GM23338 (cell line): ENCODE measurements at regions not wholly inside any gene's neighbourhood (a gene's known extent, or its start where the extent isn't known, plus 50 kb on each side); places are given as distances from the start of the nearest gene placed in this dataset.

Experiments
- ATAC-seq: fragments of 200-7000 bp; cut with Tn5 transposase; 3 replicates; pipeline ENCODE4 v1.9.1; 2020
- DNase-seq: peaks from one replicate; pipeline ENCODE4 v3.0.0-alpha.2; 2015; ENCODE audit warnings: low spot score
- H2AFZ ChIP-seq: fragments of 200-600 bp; sonication (generic); 2 replicates; pipeline ENCODE4 v1.8.0; 2016; ENCODE audit warnings: antibody characterized with exemption, mild to moderate bottlenecking, moderate library complexity
- H3F3A ChIP-seq: fragments of 200-600 bp; sonication (generic); replicated peaks from 2 replicates; pipeline ENCODE4 v1.8.0; 2017; ENCODE audit warnings: antibody characterized with exemption, mixed run types, low read depth
- H3K27ac ChIP-seq: fragments of 200-600 bp; sonication (generic); 2 replicates; pipeline ENCODE4 v1.6.1; 2016; ENCODE audit warnings: low read depth
- H3K27me3 ChIP-seq: fragments of 200-600 bp; sonication (generic); 2 replicates; pipeline ENCODE4 v1.8.0; 2016; ENCODE audit warnings: mild to moderate bottlenecking, mixed run types, moderate library complexity; ENCODE audit not compliant: insufficient read depth
- H3K36me3 ChIP-seq: fragments of 200-600 bp; sonication (generic); 2 replicates; pipeline ENCODE4 v1.8.0; 2016; ENCODE audit warnings: mild to moderate bottlenecking; ENCODE audit not compliant: insufficient read depth
- H3K4me1 ChIP-seq: fragments of 200-600 bp; sonication (generic); 2 replicates; pipeline ENCODE4 v1.8.0; 2016; ENCODE audit warnings: mild to moderate bottlenecking, moderate library complexity; ENCODE audit not compliant: insufficient read depth
- H3K4me2 ChIP-seq: fragments of 200-600 bp; sonication (generic); 2 replicates; pipeline ENCODE4 v1.7.1; 2017; ENCODE audit warnings: mixed run types
- H3K4me3 ChIP-seq: fragments of 200-600 bp; sonication (generic); 2 replicates; pipeline ENCODE4 v1.6.1; 2016; ENCODE audit warnings: mixed run types
- H3K79me2 ChIP-seq: fragments of 200-600 bp; sonication (generic); replicated peaks from 2 replicates; pipeline ENCODE4 v1.8.0; 2017; ENCODE audit warnings: mild to moderate bottlenecking; ENCODE audit not compliant: insufficient read depth
- H3K9me2 ChIP-seq: fragments of 200-600 bp; sonication (generic); 2 replicates; pipeline ENCODE4 v1.8.0; 2017; ENCODE audit not compliant: insufficient read depth
- H4K20me1 ChIP-seq: fragments of 200-600 bp; sonication (generic); replicated peaks from 2 replicates; pipeline ENCODE4 v1.8.0; 2017; ENCODE audit warnings: mild to moderate bottlenecking; ENCODE audit not compliant: insufficient read depth
- H3K27ac Mint-ChIP-seq: 2 replicates; pipeline ENCODE4 v1.8.0; 2020; ENCODE audit warnings: inconsistent platforms, mild to moderate bottlenecking, moderate library complexity, mixed read lengths
- H3K27me3 Mint-ChIP-seq: 3 replicates; pipeline ENCODE4 v1.8.0; 2022; ENCODE audit warnings: low read depth, mild to moderate bottlenecking, moderate library complexity, mixed read lengths, inconsistent platforms; ENCODE audit not compliant: insufficient read depth, poor library complexity
- H3K36me3 Mint-ChIP-seq: 3 replicates; pipeline ENCODE4 v1.8.0; 2021; ENCODE audit warnings: low read depth, mild to moderate bottlenecking, inconsistent platforms, moderate library complexity, mixed read lengths
- H3K4me1 Mint-ChIP-seq: 3 replicates; pipeline ENCODE4 v1.8.0; 2020; ENCODE audit warnings: mild to moderate bottlenecking, inconsistent platforms, mixed read lengths
- H3K4me3 Mint-ChIP-seq: 3 replicates; pipeline ENCODE4 v1.8.0; 2021; ENCODE audit warnings: moderate library complexity, mild to moderate bottlenecking, inconsistent platforms, mixed read lengths
- H3K9me3 Mint-ChIP-seq: 3 replicates; pipeline ENCODE4 v1.8.0; 2020; ENCODE audit warnings: moderate library complexity, mild to moderate bottlenecking, inconsistent platforms, mixed read lengths
- CTCF ChIP-seq, 2 experiments: fragments of 200-600 bp in 1 of 2; sonication (generic) in 1 of 2; conservative IDR thresholded peaks; 2 replicates each; pipeline versions ENCODE4 v1.5.1 to v1.6.1; 2016 to 2017; ENCODE audit warnings: antibody characterized with exemption in 2 of 2, low read depth in 2 of 2, mild to moderate bottlenecking in 2 of 2, moderate library complexity in 1 of 2
- EZH2phosphoT487 ChIP-seq: fragments of 200-600 bp; sonication (generic); IDR thresholded peaks from one replicate; pipeline ENCODE4 v1.8.1; 2018; ENCODE audit warnings: antibody characterized with exemption; ENCODE audit not compliant: unreplicated experiment
- JUNB ChIP-seq: IDR thresholded peaks from one replicate; pipeline ENCODE4 v1.6.1; 2016; ENCODE audit warnings: antibody characterized with exemption; ENCODE audit not compliant: unreplicated experiment
- NANOG ChIP-seq: IDR thresholded peaks from 2 replicates; pipeline ENCODE4 v1.6.1; 2016; ENCODE audit warnings: antibody characterized with exemption, borderline replicate concordance
- REST ChIP-seq: IDR thresholded peaks from one replicate; pipeline ENCODE4 v1.6.1; 2018; ENCODE audit warnings: antibody characterized with exemption; ENCODE audit not compliant: unreplicated experiment
- ZNF114 ChIP-seq: fragments of 250-450 bp; sonication (Bioruptor Pico); IDR thresholded peaks from 2 replicates; pipeline ENCODE4 v1.5.0; 2020; ENCODE audit warnings: mild to moderate bottlenecking, moderate library complexity
- ZNF462 ChIP-seq: fragments of 250-450 bp; sonication (Bioruptor Pico); IDR thresholded peaks from 2 replicates; pipeline ENCODE4 v1.5.0; 2020; ENCODE audit warnings: mild to moderate bottlenecking, moderate library complexity

- Mint-ChIP-seq H3K9me3 (peaks cover 2% of the 10 kb centered on the region; the same call in 2 of the 3 replicates), H3K36me3 (peaks cover 11% of the 10 kb centered on the region), H3K4me1 (no peaks in the 10 kb centered on the region), H3K4me3 (no peak overlapping the region), H3K27me3 (peaks cover 5% of the 10 kb centered on the region), H3K27ac (no peak overlapping the region)
- ATAC-seq: peak; percentile 58
- Histone ChIP-seq H2AFZ (peak overlapping the region; percentile 80; the same call in 1 of the 2 replicates), H4K20me1 (no peaks in the 10 kb centered on the region), H3K4me3 (no peak overlapping the region), H3K27ac (no peak overlapping the region), H3K79me2 (no peaks in the 10 kb centered on the region), H3K9me2 (no peaks in the 10 kb centered on the region; the same call in 1 of the 2 replicates), H3K4me1 (no peaks in the 10 kb centered on the region), H3K36me3 (no peaks in the 10 kb centered on the region), H3K27me3 (no peaks in the 10 kb centered on the region), H3K4me2 (no peak overlapping the region), H3F3A (no peaks in the 10 kb centered on the region)
- DNase-seq: peak; percentile 68
- TF ChIP-seq JUNB: no peak
- TF ChIP-seq CTCF (conservative IDR thresholded peaks at IDR 0.05; ENCODE audit: low read depth in 2 of 2): peak; percentile 72 to 74
Observed at GRCh38 chr3:161854232-161854771, 357.7 kb downstream of the OTOL1 start.

GRCh38 chr3:161859057-161859456, 362.4 kb downstream of the OTOL1 start:
- Mint-ChIP-seq H3K27me3 (peaks cover 4% of the 10 kb centered on the region), H3K27ac (no peak overlapping the region), H3K4me1 (peaks cover 10% of the 10 kb centered on the region; the same call in 2 of the 3 replicates), H3K4me3 (no peak overlapping the region), H3K9me3 (peaks cover 2% of the 10 kb centered on the region; the same call in 2 of the 3 replicates), H3K36me3 (peaks cover 3% of the 10 kb centered on the region; the same call in 2 of the 3 replicates)
- Histone ChIP-seq H3F3A (no peaks in the 10 kb centered on the region), H3K36me3 (no peaks in the 10 kb centered on the region), H2AFZ (no peak overlapping the region), H3K27me3 (no peaks in the 10 kb centered on the region), H3K27ac (no peak overlapping the region), H3K4me3 (no peak overlapping the region), H3K9me2 (no peaks in the 10 kb centered on the region; the same call in 1 of the 2 replicates), H3K4me1 (peaks cover 5% of the 10 kb centered on the region; the same call in 1 of the 2 replicates), H3K4me2 (no peak overlapping the region), H3K79me2 (no peaks in the 10 kb centered on the region), H4K20me1 (no peaks in the 10 kb centered on the region)
- DNase-seq (no peak), ATAC-seq (no peak)
- TF ChIP-seq EZH2phosphoT487 (no peak), ZNF462 (CRISPR knock-in tag) (no peak), NANOG (no peak), CTCF (conservative IDR thresholded peaks at IDR 0.05; ENCODE audit: low read depth in 2 of 2) (no peak), REST (no peak), ZNF114 (no peak)
